K562 (cell line): ENCODE measurements at regions not wholly inside any gene's neighbourhood (a gene's known extent, or its start where the extent isn't known, plus 50 kb on each side); places are given as distances from the start of the nearest gene placed in this dataset.

Experiments
- BCOR ChIP-seq: fragments of 450-650 bp; IDR thresholded peaks from 2 replicates; pipeline ENCODE4 v1.6.1; 2016
- FOXM1 ChIP-seq, 2 experiments: fragments of 450-650 bp in 1 of 2; sonication (generic) in 1 of 2; formaldehyde crosslinking in 1 of 2; IDR thresholded peaks; 2 replicates each; pipeline versions ENCODE4 v1.6.1 to v1.9.0; 2017 to 2022; ENCODE audit warnings: low read depth in 2 of 2, mild to moderate bottlenecking in 2 of 2, missing genetic modification reagents in 1 of 2, moderate library complexity in 1 of 2
- U2AF1 ChIP-seq: fragments of 200-400 bp; formaldehyde crosslinking; optimal IDR thresholded peaks from 2 replicates; pipeline ENCODE3; 2017; ENCODE audit warnings: mild to moderate bottlenecking, low read depth, low read length, moderate library complexity
- ZNF282 ChIP-seq: sonication (generic); formaldehyde crosslinking; IDR thresholded peaks from 2 replicates; pipeline ENCODE4 v1.8.1; 2023; ENCODE audit warnings: missing genetic modification reagents
- TF ChIP-seq, protein P1 (sequence below): fragments of 450-650 bp; IDR thresholded peaks from 2 replicates; pipeline ENCODE4 v1.6.1; 2016; ENCODE audit warnings: mild to moderate bottlenecking, moderate library complexity
- TF ChIP-seq, protein P2 (sequence below), 2 experiments: fragments of 450-650 bp; formaldehyde crosslinking in 1 of 2; IDR thresholded peaks; 2 replicates each; pipeline versions ENCODE4 v1.4.0 to v1.6.1; 2014 to 2020; ENCODE audit warnings: mild to moderate bottlenecking in 2 of 2, borderline replicate concordance in 1 of 2, low read depth in 1 of 2

DNA sequence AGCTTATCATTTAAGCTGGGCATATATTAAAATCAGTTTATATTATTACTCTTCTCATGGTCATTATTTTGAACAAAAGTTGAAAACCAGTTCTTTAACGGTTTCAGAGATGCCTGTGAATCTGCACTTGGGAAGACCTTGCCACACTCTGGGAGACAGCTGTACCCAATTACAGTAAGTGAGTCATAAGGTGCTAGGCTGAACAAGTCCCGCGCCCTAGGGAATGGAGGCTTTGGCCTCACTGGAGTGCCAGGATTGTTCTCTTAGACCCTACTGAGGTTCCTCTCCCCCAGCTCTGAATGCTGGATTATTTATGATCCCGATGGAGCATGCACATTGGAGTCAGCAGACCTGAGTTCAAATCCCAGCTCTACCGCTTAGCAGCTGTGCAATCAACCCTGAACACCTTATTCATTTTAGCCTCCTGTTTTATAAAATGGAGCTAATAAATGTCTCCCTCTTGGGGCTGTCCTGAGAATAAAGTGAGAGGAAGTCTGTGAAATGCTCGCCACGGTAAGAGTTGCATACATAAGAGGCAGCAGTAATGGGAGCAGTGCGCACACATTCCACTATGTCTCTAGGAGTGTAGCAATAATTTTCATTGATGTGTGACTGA, 266.2 kb downstream of the FOXD2 start (continued):
- TF ChIP-seq, protein P1, sequence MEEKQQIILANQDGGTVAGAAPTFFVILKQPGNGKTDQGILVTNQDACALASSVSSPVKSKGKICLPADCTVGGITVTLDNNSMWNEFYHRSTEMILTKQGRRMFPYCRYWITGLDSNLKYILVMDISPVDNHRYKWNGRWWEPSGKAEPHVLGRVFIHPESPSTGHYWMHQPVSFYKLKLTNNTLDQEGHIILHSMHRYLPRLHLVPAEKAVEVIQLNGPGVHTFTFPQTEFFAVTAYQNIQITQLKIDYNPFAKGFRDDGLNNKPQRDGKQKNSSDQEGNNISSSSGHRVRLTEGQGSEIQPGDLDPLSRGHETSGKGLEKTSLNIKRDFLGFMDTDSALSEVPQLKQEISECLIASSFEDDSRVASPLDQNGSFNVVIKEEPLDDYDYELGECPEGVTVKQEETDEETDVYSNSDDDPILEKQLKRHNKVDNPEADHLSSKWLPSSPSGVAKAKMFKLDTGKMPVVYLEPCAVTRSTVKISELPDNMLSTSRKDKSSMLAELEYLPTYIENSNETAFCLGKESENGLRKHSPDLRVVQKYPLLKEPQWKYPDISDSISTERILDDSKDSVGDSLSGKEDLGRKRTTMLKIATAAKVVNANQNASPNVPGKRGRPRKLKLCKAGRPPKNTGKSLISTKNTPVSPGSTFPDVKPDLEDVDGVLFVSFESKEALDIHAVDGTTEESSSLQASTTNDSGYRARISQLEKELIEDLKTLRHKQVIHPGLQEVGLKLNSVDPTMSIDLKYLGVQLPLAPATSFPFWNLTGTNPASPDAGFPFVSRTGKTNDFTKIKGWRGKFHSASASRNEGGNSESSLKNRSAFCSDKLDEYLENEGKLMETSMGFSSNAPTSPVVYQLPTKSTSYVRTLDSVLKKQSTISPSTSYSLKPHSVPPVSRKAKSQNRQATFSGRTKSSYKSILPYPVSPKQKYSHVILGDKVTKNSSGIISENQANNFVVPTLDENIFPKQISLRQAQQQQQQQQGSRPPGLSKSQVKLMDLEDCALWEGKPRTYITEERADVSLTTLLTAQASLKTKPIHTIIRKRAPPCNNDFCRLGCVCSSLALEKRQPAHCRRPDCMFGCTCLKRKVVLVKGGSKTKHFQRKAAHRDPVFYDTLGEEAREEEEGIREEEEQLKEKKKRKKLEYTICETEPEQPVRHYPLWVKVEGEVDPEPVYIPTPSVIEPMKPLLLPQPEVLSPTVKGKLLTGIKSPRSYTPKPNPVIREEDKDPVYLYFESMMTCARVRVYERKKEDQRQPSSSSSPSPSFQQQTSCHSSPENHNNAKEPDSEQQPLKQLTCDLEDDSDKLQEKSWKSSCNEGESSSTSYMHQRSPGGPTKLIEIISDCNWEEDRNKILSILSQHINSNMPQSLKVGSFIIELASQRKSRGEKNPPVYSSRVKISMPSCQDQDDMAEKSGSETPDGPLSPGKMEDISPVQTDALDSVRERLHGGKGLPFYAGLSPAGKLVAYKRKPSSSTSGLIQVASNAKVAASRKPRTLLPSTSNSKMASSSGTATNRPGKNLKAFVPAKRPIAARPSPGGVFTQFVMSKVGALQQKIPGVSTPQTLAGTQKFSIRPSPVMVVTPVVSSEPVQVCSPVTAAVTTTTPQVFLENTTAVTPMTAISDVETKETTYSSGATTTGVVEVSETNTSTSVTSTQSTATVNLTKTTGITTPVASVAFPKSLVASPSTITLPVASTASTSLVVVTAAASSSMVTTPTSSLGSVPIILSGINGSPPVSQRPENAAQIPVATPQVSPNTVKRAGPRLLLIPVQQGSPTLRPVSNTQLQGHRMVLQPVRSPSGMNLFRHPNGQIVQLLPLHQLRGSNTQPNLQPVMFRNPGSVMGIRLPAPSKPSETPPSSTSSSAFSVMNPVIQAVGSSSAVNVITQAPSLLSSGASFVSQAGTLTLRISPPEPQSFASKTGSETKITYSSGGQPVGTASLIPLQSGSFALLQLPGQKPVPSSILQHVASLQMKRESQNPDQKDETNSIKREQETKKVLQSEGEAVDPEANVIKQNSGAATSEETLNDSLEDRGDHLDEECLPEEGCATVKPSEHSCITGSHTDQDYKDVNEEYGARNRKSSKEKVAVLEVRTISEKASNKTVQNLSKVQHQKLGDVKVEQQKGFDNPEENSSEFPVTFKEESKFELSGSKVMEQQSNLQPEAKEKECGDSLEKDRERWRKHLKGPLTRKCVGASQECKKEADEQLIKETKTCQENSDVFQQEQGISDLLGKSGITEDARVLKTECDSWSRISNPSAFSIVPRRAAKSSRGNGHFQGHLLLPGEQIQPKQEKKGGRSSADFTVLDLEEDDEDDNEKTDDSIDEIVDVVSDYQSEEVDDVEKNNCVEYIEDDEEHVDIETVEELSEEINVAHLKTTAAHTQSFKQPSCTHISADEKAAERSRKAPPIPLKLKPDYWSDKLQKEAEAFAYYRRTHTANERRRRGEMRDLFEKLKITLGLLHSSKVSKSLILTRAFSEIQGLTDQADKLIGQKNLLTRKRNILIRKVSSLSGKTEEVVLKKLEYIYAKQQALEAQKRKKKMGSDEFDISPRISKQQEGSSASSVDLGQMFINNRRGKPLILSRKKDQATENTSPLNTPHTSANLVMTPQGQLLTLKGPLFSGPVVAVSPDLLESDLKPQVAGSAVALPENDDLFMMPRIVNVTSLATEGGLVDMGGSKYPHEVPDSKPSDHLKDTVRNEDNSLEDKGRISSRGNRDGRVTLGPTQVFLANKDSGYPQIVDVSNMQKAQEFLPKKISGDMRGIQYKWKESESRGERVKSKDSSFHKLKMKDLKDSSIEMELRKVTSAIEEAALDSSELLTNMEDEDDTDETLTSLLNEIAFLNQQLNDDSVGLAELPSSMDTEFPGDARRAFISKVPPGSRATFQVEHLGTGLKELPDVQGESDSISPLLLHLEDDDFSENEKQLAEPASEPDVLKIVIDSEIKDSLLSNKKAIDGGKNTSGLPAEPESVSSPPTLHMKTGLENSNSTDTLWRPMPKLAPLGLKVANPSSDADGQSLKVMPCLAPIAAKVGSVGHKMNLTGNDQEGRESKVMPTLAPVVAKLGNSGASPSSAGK: no peak
- TF ChIP-seq FOXM1 (IDR thresholded peaks at IDR 0.05; ENCODE audit: low read depth) (no peak), FOXM1 (CRISPR knock-in tag; IDR thresholded peaks at IDR 0.05; ENCODE audit: low read depth) (no peak), ZNF282 (CRISPR knock-in tag) (no peak), U2AF1 (no peak), BCOR (no peak)
- TF ChIP-seq, protein P2, sequence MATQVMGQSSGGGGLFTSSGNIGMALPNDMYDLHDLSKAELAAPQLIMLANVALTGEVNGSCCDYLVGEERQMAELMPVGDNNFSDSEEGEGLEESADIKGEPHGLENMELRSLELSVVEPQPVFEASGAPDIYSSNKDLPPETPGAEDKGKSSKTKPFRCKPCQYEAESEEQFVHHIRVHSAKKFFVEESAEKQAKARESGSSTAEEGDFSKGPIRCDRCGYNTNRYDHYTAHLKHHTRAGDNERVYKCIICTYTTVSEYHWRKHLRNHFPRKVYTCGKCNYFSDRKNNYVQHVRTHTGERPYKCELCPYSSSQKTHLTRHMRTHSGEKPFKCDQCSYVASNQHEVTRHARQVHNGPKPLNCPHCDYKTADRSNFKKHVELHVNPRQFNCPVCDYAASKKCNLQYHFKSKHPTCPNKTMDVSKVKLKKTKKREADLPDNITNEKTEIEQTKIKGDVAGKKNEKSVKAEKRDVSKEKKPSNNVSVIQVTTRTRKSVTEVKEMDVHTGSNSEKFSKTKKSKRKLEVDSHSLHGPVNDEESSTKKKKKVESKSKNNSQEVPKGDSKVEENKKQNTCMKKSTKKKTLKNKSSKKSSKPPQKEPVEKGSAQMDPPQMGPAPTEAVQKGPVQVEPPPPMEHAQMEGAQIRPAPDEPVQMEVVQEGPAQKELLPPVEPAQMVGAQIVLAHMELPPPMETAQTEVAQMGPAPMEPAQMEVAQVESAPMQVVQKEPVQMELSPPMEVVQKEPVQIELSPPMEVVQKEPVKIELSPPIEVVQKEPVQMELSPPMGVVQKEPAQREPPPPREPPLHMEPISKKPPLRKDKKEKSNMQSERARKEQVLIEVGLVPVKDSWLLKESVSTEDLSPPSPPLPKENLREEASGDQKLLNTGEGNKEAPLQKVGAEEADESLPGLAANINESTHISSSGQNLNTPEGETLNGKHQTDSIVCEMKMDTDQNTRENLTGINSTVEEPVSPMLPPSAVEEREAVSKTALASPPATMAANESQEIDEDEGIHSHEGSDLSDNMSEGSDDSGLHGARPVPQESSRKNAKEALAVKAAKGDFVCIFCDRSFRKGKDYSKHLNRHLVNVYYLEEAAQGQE (IDR thresholded peaks at IDR 0.05; ENCODE audit: borderline replicate concordance): peak; percentile 26; the same call in 1 of the 2 replicates
- TF ChIP-seq, protein P2 (CRISPR knock-in tag; IDR thresholded peaks at IDR 0.05; ENCODE audit: low read depth): no peak
